GM12892 (cell line): ENCODE measurements at regions not wholly inside any gene's neighbourhood (a gene's known extent, or its start where the extent isn't known, plus 50 kb on each side); places are given as distances from the start of the nearest gene placed in this dataset.

Experiments
- POLR2A ChIP-seq: IDR thresholded peaks from 2 replicates; pipeline ENCODE4 v1.6.1; 2011; ENCODE audit warnings: low read depth, low read length, control low read depth
- POLR2AphosphoS5 ChIP-seq: IDR thresholded peaks from 2 replicates; pipeline ENCODE4 v1.6.1; 2011; ENCODE audit warnings: low read depth, low read length, control low read depth

- TF ChIP-seq POLR2A (no peak), POLR2AphosphoS5 (no peak)
Observed at GRCh38 chr3:31220431-31220830, 312.3 kb upstream of the STT3B start.
